Activated CD4-positive, alpha-beta memory T cell treated with anti-CD3 and anti-CD28 coated beads for 36 hours (primary cell): ENCODE measurements at regions not wholly inside any gene's neighbourhood (a gene's known extent, or its start where the extent isn't known, plus 50 kb on each side); places are given as distances from the start of the nearest gene placed in this dataset.
A peak's percentile ranks its signal among the peaks of the same experiment; 100 is the strongest.

Source experiments
- CTCF ChIA-PET: fragments of 350-600 bp; sonication (Branson Sonifier 250); formaldehyde crosslinking; loops from one replicate; lab custom pipeline; 2021; ENCODE audit warnings: antibody characterized with exemption, inconsistent platforms; lab: Charles Lee
- POLR2A ChIA-PET: fragments of 350-600 bp; sonication (Branson Sonifier 250); formaldehyde crosslinking; loops from one replicate; lab custom pipeline; 2021; ENCODE audit warnings: antibody characterized with exemption; lab: Charles Lee
- DNase-seq: peaks from one replicate; pipeline ENCODE4 v3.0.0-alpha.2; 2020
- H3K27ac Mint-ChIP-seq: one replicate; pipeline ENCODE4 v1.8.0; 2021; ENCODE audit warnings: mixed read lengths
- H3K27me3 Mint-ChIP-seq: one replicate; pipeline ENCODE4 v1.8.0; 2021; ENCODE audit warnings: mixed read lengths
- H3K36me3 Mint-ChIP-seq: one replicate; pipeline ENCODE4 v1.8.0; 2021; ENCODE audit warnings: mixed read lengths
- H3K4me1 Mint-ChIP-seq: one replicate; pipeline ENCODE4 v1.8.0; 2021; ENCODE audit warnings: low read depth, mixed read lengths
- H3K4me3 Mint-ChIP-seq: one replicate; pipeline ENCODE4 v1.8.0; 2021; ENCODE audit warnings: mild to moderate bottlenecking, mixed read lengths
- H3K9me3 Mint-ChIP-seq: one replicate; pipeline ENCODE4 v1.8.0; 2021; ENCODE audit warnings: mixed read lengths
- intact Hi-C: fragments of 100-400 bp; cut with micrococcal nuclease; formaldehyde crosslinking; loops from one replicate; pipeline ENCODE4 v1.15.1; 2023

- CTCF ChIA-PET, result no interaction called here
- intact Hi-C loops, result loop anchor here (10.0 kb wide), 2 partner anchors 295 to 925 kb away; no protein-coding TSS in a partner anchor
- Mint-ChIP-seq H3K9me3 (no peaks in the 10 kb centered on the region), H3K27me3 (peaks cover 12% of the 10 kb centered on the region), H3K27ac (no peak overlapping the region), H3K4me3 (no peak overlapping the region), H3K4me1 (no peaks in the 10 kb centered on the region), H3K36me3 (no peaks in the 10 kb centered on the region)
- POLR2A ChIA-PET, result no interaction called here
- DNase-seq, result no peak
Measured at GRCh38 chr11:86749821-86750401, 50.4 kb upstream of the PRSS23 start.

GRCh38 chr11:86749376-86749775, 51.0 kb upstream of the PRSS23 start:
- H3K27me3 Mint-ChIP-seq, result peaks cover 12% of the 10 kb centered on the region
- ChIA-PET CTCF (no interaction called here), POLR2A (no interaction called here)
- no peak for DNase-seq
- H3K36me3 Mint-ChIP-seq, result no peaks in the 10 kb centered on the region
- no peaks in the 10 kb centered on the region for H3K4me1 Mint-ChIP-seq
- no peak overlapping the region for H3K27ac Mint-ChIP-seq
- H3K4me3 Mint-ChIP-seq, result no peak overlapping the region
- H3K9me3 Mint-ChIP-seq, result no peaks in the 10 kb centered on the region
- intact Hi-C loops, result loop anchor here (10.0 kb wide), 2 partner anchors 295 to 925 kb away; no protein-coding TSS in a partner anchor

- CTCF ChIA-PET, result no interaction called here
- intact Hi-C loops, result loop anchor here (10.0 kb wide), 2 partner anchors 293 to 923 kb away; no protein-coding TSS in a partner anchor
- Mint-ChIP-seq H3K36me3 (no peaks in the 10 kb centered on the region), H3K9me3 (no peaks in the 10 kb centered on the region), H3K4me1 (peaks cover 6% of the 10 kb centered on the region), H3K27ac (no peak overlapping the region), H3K27me3 (peaks cover 12% of the 10 kb centered on the region), H3K4me3 (no peak overlapping the region)
- no peak for DNase-seq
- POLR2A ChIA-PET, result no interaction called here
Measured at GRCh38 chr11:86748296-86748695, 52.0 kb upstream of the PRSS23 start.

- intact Hi-C loops, result loop anchor here (10.0 kb wide), 2 partner anchors 293 to 923 kb away; no protein-coding TSS in a partner anchor
- H3K9me3 Mint-ChIP-seq, result no peaks in the 10 kb centered on the region
- ChIA-PET CTCF (no interaction called here), POLR2A (no interaction called here)
- H3K36me3 Mint-ChIP-seq, result no peaks in the 10 kb centered on the region
- no peak for DNase-seq
- H3K27ac Mint-ChIP-seq, result no peak overlapping the region
- H3K27me3 Mint-ChIP-seq, result peaks cover 12% of the 10 kb centered on the region
- no peak overlapping the region for H3K4me3 Mint-ChIP-seq
- peaks cover 10% of the 10 kb centered on the region for H3K4me1 Mint-ChIP-seq
Measured at GRCh38 chr11:86747801-86748200, 52.5 kb upstream of the PRSS23 start.

GRCh38 chr11:86746514-86746913, 53.8 kb upstream of the PRSS23 start:
- ChIA-PET CTCF (no interaction called here), POLR2A (no interaction called here)
- intact Hi-C loops, result loop anchor here (10.0 kb wide), 2 partner anchors 292 to 922 kb away; no protein-coding TSS in a partner anchor
- Mint-ChIP-seq H3K36me3 (no peaks in the 10 kb centered on the region), H3K27ac (no peak overlapping the region), H3K27me3 (peaks cover 17% of the 10 kb centered on the region), H3K9me3 (no peaks in the 10 kb centered on the region), H3K4me1 (peaks cover 12% of the 10 kb centered on the region), H3K4me3 (no peak overlapping the region)
- no peak for DNase-seq

- Mint-ChIP-seq H3K4me1 (peaks cover 15% of the 10 kb centered on the region), H3K9me3 (no peaks in the 10 kb centered on the region), H3K36me3 (no peaks in the 10 kb centered on the region), H3K27ac (no peak overlapping the region), H3K4me3 (no peak overlapping the region), H3K27me3 (peaks cover 14% of the 10 kb centered on the region)
- DNase-seq, result no peak
- CTCF ChIA-PET, result no interaction called here
- POLR2A ChIA-PET, result no interaction called here
- intact Hi-C loops, result loop anchor here (10.0 kb wide), 2 partner anchors 291 to 921 kb away; no protein-coding TSS in a partner anchor
Measured at GRCh38 chr11:86745571-86745970, 54.8 kb upstream of the PRSS23 start.

GRCh38 chr11:86743223-86744118, 56.9 kb upstream of the PRSS23 start:
- intact Hi-C loops, result loop anchor here (1.0 to 10.0 kb wide), 11 partner anchors 56 to 1081 kb away; partner anchors contain the start of gene ME3
- peak; percentile 80 for DNase-seq
- H3K9me3 Mint-ChIP-seq, result no peaks in the 10 kb centered on the region
- H3K4me1 Mint-ChIP-seq, result peaks cover 19% of the 10 kb centered on the region
- CTCF ChIA-PET, result interaction anchor here (0.7 kb wide), 1 partner anchor 135 kb away, joined by 3 read pairs; no protein-coding TSS in a partner anchor
- peaks cover 11% of the 10 kb centered on the region for H3K27me3 Mint-ChIP-seq
- H3K36me3 Mint-ChIP-seq, result no peaks in the 10 kb centered on the region
- H3K27ac Mint-ChIP-seq, result peak overlapping the region; percentile 36
- H3K4me3 Mint-ChIP-seq, result no peak overlapping the region
- POLR2A ChIA-PET, result no interaction called here

- Mint-ChIP-seq H3K4me1 (peaks cover 19% of the 10 kb centered on the region), H3K9me3 (no peaks in the 10 kb centered on the region), H3K27me3 (peaks cover 4% of the 10 kb centered on the region), H3K27ac (no peak overlapping the region), H3K4me3 (no peak overlapping the region), H3K36me3 (no peaks in the 10 kb centered on the region)
- POLR2A ChIA-PET, result no interaction called here
- no peak for DNase-seq
- CTCF ChIA-PET, result no interaction called here
- intact Hi-C loops, result loop anchor here (2.0 to 10.0 kb wide), 6 partner anchors 70 to 1079 kb away; partner anchors contain the start of gene ME3
Measured at GRCh38 chr11:86741839-86742805, 58.2 kb upstream of the PRSS23 start.

GRCh38 chr11:86741484-86741835, 58.9 kb upstream of the PRSS23 start:
- ChIA-PET CTCF (interaction anchor here (0.6 kb wide), 1 partner anchor 452 kb away, joined by 3 read pairs; no protein-coding TSS in a partner anchor), POLR2A (no interaction called here)
- Mint-ChIP-seq H3K4me3 (no peak overlapping the region), H3K36me3 (no peaks in the 10 kb centered on the region), H3K27ac (no peak overlapping the region), H3K27me3 (peaks cover 4% of the 10 kb centered on the region), H3K4me1 (peaks cover 19% of the 10 kb centered on the region), H3K9me3 (no peaks in the 10 kb centered on the region)
- intact Hi-C loops, result loop anchor here (5.0 to 10.0 kb wide), 3 partner anchors 69 to 917 kb away; partner anchors contain the start of gene ME3
- DNase-seq, result no peak

GRCh38 chr11:86740628-86741483, 59.5 kb upstream of the PRSS23 start:
- CTCF ChIA-PET, result interaction anchor here (0.6 to 0.7 kb wide), 2 partner anchors 19 to 451 kb away, joined by 3 read pairs; no protein-coding TSS in a partner anchor
- H3K4me3 Mint-ChIP-seq, result no peak overlapping the region
- intact Hi-C loops, result loop anchor here (5.0 to 10.0 kb wide), 3 partner anchors 69 to 916 kb away; partner anchors contain the start of gene ME3
- no peak overlapping the region for H3K27ac Mint-ChIP-seq
- no peaks in the 10 kb centered on the region for H3K36me3 Mint-ChIP-seq
- POLR2A ChIA-PET, result interaction anchor here (0.9 kb wide), 1 partner anchor 53 kb away, joined by 4 read pairs; no protein-coding TSS in a partner anchor
- peaks cover 4% of the 10 kb centered on the region for H3K27me3 Mint-ChIP-seq
- DNase-seq, result peak; percentile 55
- no peaks in the 10 kb centered on the region for H3K9me3 Mint-ChIP-seq
- H3K4me1 Mint-ChIP-seq, result peaks cover 19% of the 10 kb centered on the region
